HG03108 (cell line): ENCODE measurements at regions not wholly inside any gene's neighbourhood (a gene's known extent, or its start where the extent isn't known, plus 50 kb on each side); places are given as distances from the start of the nearest gene placed in this dataset.
"Not testable (repeated sequence)": the region's sequence is repeated elsewhere in the genome, so short reads cannot be mapped to it uniquely, and the experiment has no call there.

ENCODE experiments used
- ATAC-seq: cut with Tn5 transposase; IDR thresholded peaks from one replicate; pipeline ENCODE4 v1.9.1; 2021; ENCODE audit warnings: moderate library complexity; ENCODE audit not compliant: unreplicated experiment

DNA sequence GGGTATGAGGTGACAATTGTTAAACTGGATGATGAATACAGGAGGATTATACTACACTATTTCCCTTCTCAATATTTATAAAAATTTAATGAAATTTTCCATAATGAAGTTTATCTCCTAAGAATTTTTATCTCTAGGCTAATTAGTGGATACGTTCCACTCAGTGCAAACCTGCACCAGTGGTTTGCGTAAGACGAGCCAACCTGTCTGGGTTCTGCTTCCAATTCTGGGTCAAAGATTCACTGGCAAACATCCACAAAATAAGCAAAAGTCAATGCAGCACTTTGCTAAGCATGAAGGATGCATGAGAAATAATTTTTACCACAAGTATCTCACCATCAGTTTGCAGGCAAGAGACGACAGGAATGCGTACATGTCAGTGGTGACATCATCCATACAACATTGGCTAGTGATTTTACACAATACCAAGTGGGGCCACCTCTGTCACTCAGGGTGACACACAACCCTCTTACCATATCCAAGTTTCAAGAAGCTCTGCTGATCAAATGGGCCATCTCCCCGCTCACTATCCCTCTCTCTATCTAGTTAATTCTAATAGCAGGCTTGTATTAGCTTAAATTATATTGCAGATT lies 51.7 kb downstream of the FAM50B start:
- ATAC-seq: no peak

DNA sequence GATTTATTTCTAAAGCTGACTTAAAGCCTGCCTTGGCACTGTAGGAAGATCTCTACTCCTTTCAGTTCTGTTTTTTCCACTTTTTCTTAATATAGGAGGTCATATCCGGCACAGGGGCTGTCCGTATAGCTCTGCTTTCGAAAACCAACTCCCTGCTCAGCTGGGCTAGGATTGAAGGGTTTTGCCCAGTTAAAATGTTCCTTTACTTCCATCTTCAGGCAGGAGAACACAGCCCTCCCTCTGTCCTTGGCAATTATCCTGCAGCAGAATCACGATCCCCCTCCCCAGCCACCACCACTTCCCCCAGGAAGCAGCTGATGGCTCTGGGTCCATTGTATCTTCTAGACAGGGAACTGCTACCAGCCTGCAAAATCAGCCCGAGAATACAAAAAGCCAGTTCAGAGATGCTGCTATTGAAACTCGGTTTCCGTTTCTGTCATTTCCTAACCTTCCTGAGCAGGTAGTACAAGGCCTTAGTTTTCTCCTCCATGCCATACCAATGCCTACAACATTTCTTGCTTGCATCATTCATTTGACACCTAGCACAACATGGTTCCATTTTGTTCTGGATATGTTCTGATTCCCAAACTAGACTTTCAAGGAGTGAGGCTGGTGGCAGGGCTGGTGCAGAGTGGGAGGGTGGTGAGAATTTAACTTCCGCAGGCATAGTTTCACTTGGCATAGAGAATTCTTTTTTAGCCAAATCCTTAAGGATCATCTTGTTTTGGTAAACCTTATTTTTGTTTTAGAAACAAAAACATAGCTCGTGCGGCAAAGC lies 53.9 kb downstream of the FAM50B start:
- no peak for ATAC-seq

DNA sequence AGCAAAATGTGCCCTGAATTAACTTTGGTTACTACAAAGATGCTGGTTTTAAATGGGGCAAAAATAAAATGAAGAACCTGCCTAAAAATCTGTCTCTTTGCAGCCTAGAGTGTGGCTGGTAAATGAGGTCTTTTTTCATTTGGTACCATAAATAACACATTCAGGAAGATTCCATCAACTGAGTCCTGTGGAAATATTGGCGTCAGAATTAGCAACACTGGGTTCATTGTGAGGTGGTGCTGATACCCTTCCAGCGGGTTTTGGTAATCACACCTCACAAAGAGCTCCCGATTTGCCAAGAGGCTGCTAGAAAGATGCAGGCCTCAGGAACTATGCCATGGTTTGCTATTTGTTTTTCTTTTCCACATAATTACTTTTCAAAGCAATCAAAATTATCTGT lies 55.3 kb downstream of the FAM50B start:
- no peak for ATAC-seq

DNA sequence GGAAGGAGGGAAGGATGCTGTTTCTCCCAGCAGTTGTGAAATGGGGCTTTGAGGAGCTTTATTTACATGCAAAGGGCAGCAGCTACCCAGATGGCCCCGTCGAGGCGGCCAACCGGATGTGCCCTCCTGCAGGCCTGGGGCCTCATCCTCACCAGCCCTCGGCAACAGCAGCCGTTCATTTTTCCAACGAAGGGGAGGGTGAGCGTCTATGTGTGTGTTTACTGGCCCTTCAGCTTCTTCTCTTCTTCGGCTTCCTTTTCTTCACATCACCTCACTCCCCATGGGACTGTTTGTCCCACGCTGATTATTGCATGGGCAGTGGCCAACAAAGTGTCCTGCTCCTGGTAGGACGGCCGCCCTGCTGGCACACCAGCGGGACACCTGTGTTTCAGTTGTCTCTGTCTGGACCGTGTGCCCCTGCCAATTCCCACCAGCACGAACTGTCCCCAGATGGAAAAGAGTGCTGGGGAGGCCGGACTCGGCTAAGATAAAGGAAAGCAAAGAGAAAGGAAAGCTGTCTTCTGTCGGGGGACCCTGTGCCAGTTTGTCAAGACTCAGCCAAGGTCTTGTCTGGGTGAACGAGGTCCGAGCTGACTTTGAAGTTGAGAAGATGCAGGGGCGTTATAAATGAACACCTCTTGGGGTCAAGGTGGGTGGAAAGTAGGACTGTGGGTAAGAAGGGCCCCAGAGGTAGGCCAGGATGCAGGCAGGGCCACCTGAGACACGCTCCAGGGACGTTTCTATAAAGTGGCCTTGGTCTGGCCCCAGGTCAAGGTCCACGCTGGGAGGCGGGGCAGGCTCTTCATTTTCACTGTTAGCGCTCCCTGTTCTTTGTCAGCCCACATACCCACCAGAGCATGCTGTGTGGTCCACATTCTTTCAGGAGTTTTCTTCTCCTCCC lies 57.0 kb downstream of the FAM50B start:
- no peak for ATAC-seq

DNA sequence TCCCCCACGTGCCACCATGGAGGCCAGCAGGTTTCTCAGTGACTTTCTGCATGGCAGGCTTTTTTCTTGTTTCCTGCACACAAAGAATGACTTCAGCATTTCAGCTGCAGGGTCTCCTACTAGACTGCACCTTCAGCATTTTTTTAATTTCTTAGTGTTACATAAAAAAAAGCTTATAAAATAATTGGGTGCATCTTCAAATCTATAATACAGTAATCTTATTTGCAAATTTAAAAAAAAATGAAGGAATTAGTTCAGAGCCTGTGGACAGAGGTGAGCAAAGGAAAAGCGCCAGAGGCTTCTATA lies 57.6 kb downstream of the FAM50B start:
- ATAC-seq: no peak

DNA sequence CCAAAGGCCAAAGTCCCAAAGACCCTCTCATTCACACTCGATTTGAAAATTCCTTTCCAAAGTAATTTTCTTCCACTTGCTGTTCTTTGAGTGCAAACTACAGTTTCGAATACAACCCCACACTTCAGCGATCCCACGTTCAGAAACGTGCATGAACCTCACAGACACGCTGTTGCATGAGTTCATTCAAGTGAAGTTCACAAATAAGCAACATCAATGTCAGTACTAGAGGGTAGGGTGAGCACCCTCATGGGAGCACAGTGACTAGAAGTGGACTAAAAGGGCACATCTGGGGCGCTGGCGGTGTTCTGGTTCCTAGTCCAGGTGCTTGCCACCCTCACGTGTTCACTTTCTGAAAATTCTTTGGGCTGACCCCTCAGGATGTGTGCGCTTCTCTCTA lies 59.0 kb downstream of the FAM50B start:
- no peak for ATAC-seq

DNA sequence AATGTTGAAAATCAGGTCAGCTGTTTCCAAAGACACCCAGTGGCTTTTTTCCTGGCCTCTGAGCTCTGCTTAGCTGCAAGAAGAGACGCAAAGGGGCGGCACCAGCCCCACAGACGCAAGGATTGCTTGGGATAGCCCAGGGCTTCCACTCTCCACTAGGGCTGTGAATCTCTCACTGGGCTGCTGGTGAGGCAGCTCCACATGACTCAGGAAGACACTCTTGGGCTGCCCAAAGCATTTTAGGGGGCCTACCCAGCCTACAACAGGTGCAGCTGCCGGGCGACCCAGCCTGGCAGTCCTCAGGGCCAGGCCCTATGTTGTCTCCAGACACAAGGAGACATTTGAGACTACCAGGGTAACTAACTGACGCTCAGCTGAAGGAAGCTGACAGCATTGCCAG lies 59.8 kb downstream of the FAM50B start:
- no peak for ATAC-seq

DNA sequence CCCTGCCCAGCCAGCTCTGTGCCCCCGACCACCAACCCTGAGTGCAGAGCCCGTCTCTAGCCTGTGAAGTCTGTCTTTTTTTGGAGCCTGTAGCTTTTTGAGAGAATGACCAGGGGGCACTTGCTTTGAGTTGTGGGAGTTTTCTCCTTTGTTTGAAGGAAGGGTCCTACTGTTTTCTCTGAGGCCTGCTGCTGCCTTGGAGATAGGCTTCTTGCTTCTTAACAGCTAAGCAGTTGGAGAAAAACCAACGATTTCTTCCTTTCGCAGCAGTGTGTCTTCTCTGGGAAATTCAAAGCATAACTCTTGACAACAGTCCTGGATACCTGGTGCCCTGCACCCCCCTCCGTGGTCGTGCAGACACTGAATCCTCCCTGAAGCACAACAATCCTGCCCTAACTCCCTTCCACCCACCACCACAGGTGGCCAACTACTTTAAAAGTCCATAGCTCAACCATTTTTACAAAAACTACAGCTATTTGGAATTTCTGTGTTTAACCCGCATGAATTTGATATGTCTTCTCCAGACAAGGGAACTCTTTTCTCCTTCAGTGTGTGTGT lies 61.0 kb downstream of the FAM50B start:
- ATAC-seq: no peak

DNA sequence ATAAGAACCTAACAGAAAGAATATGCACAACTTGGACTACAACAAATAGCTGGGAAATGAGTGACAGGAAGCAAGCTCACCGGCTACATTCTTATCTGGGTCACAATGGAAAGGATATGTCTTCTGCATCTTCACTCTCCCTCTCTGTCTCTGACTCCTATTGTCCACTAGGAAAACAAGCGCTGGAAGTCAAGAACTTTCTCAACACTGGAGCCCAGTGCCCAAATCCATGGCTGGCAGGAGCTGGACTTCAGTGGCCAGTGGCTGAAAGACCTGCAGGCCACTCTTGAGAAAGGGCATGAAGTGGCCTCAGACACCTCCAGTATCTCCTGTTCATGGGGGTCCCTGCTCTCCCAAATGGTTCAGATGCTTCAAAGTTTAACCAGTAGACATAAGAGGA lies 62.0 kb downstream of the FAM50B start:
- ATAC-seq: no peak

DNA sequence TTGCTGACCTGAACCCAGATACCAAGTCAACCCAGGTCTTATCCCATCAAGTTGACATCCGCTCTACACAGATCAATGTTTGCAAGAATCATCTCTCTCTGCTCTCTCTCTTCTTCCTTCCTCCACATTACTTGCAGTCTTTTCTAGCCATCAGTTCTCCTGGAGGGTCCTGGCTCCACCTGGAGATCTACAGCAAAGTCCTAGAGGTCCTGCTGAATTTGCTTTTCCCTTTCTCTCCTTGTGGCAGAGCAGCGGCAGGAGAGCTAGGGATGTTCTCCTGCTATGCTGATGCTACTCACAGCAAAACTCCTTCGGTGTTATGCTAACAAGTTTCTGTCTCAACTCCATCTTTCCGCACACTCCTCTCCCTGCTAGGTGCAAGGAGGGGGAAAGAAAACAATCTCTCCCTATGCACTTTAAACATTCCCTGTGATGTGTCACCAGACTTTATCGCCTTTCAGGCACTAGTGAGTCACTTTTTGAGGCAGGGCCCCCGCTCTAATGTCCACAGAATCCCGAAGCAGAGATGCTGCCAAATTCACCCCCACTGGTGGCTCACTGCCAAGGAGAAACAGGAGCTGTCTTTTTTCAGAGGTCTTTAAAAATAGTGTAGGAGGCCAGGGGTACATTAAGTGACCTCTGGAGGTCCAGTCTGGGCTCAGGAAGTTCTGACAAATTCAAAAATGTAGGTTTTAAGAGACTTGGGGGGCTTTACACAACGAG lies 62.6 kb downstream of the FAM50B start:
- no peak for ATAC-seq

DNA sequence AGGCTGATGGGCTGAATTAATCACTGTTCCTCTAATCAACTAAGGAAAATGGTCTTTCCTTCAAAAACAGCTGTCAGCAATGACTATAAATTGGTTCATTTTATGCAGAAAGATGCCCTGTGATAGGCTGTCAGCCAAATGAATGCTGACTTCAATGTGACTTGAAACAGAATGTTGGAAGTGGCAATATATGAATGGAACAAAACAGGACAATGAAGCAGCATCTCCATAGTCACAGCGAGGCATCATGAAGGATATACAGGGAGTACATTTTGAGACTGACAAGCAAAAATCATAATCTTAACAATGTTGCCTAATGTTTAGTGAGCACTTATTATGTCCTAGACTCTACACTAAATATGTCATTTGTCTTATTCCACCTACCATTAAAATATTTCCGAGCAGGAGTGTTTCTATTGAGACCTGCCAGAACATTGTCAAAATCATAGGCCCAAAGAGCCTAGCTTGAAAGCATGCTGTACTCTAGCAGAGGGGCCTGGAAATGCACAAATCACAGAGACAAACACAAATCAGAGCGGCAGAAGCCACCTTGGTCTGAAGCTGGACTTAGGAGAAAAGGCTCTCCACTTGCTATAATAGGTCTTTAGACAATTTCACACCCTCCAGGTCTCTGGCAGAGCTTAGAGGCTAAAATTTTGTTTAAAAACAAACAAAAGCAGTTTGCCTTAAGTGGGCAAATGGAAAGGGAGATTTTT lies 63.3 kb downstream of the FAM50B start:
- ATAC-seq: no peak

DNA sequence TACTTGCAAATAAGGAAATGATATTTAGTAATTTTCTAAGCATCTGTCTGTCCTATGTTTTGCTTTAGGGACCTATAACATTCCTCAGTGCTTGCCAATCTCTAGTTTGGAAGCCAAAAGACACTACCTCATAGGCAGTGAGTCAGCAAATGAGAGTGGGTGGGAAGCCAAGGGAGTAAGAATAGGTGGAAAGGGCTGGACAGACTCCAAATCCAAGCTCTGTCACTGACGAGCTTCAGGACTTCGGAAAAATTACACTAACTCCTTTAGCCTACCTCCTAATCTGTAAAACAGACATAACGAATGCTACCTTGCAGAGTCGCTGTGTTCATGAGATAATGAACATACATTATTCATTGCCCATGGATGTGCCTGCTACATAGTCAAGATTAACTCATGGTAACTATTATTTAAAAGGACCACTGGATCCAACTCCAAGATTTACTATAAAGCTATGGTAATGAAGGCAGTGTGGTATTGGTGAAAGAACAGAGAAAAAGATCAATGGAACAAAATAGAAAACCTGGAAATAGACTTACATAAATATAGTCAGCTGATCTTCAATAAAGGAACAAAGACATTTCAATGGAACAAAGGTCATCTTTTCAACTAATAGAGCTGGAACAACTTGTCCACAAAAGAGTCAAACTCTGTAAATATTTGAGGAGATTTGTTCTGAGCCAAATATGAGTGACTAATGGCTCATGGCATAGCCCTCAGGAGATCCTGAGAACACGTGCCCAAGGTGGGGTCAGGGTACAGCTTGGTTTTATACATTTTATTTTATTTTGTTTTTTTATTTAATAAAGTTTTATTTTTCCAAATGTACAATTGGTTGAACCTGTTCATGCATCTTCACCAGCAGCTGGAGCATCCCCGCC lies 64.1 kb downstream of the FAM50B start:
- ATAC-seq: no peak

DNA sequence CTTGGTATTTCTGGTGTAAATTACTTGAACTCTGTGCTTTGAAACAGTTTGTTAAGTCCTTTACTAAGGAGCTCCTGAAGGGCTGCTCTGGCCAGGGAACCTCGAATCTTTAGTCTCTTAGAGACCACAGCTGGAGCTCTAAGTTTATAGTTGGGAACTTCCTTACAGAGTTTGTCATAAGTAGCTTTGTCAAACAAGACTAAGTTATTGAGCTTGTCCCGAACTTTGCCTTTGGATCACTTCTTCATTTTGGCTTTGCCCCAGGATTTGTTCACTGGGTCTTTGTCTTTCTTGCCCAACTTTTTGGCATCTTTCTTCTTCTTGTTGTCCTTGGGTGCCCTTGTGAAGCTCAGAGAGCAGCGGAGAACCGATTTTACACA lies 64.8 kb downstream of the FAM50B start:
- no peak for ATAC-seq

DNA sequence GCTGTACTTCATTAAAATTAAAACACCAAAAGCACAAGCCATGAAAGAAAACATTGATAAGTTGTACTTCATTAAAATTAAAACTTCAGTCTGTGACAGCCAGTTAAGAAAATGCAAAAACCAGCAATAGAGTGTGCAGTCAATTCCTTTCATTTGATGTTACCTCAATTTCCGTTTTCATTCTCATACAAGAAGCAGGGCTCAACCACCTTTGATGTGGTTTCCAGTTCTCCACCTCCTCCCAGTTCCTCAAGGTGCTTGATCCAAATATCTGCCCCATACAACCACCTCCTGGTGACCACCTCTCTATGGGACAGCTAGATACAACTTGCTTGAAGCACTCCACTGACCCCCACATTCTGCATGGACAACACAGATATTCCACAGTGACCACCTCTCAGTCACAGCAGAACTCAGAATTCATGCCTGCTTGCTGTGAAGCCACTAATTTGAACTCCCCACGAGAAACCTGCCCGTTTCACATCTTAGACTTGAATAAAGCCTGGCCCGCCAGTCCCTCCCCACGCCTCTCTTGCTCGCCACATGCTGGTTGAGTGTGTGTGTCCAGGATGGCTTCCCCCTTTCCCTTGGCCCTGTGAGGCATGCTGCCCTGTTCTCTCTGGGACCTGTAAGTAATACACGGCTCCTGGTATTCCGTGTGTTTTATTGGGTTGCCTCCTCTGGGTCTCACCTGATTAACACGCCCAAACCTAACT lies 66.1 kb downstream of the FAM50B start:
- ATAC-seq: no peak

DNA sequence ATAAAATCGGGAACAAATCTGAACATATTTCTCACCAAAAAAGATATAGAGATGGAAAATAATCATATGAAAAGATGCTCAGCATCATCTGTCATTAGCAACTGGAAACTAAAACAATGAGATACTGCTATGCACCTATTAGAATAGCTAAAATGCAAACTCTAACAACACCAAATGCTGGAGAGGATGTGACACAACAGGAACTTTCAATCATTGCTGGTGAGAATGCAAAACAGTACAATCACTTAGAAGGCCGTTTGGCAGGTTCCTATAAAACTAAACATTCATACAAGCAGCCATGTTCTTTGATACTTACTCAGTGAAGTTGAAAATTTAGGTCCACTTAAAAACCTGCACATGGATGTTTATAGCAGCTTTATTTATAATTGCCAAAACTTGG lies 67.0 kb downstream of the FAM50B start:
- ATAC-seq: no peak

DNA sequence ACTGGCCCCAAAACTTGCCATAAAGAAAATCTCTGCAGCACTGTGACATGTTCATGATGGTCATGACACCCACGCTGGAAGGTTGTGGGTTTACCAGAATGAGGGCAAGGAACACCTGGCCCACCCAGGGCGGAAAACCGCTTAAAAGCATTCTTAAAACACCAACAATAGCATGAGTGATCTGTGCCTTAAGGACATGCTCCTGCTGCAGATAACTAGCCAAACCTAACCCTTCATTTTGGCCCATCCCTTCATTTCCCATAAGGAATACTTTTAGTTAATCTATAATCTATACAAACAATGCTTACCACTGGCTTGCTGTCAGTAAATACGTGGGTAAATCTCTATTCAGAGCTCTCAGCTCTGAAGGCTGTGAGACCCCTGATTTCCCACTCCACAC lies 67.6 kb downstream of the FAM50B start:
- not testable (repeated sequence) for ATAC-seq

DNA sequence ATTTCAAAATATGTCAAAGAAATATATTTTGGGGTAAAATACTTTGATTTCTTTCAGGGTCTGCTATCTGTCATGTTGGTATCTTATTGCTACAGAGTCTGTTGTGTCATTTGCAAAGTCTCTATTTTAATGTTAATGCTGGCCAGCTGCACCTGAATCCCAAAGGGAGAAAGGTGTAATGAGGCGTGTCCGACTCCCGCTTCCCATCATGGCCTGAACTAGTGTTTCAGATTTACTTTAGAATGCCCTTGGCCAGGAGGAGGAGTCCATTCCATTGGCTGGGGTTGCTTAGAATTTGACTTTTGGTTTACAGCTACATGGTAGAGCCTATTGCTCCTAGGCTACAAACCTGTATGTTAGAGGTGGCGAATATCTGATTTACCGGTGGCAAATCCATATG lies 69.3 kb downstream of the FAM50B start:
- ATAC-seq: no peak

DNA sequence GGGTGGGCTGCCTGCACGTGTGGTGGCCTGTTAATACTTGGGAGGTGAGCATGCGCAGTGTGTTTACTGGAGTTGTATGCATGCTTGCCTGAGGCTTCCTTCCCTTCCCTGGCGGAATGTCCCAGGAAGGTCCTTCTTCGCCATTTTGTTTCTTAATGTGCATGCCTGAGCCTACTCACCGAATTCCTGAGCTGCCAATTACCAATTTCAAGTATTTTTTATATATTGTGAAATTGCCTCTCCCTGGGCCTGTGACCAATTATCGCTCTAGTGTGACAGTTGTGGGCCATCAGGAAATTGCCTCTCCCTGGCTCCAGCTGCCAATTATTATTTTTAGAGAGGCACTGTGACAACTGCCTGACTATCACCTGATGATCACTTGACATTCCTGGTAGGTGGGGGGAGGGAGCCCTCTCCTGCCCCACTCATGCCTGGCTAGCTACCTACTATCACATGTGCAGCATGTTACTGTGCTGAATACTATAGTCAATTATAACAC lies 70.0 kb downstream of the FAM50B start:
- no peak for ATAC-seq

DNA sequence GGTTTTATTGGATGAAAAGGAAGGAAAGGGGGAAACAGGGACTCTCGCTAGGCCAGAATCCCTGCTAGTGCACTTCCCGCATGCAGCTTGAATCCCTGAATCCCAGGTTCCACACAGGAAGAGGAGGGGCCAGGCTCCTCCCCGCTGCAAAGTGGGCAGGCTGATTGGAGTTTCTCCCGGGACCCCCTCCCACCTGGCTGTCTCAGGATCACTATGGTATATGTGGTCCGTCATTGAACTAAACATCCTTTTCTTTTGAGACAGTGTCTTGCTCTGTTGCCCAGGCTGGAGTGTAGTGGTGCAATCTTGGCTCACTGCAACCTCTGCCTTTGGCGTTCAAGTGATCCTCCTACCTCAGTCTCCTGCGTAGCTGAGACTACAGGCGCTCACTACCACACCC lies 70.7 kb downstream of the FAM50B start:
- no peak for ATAC-seq
